BE2C (cell line): ENCODE measurements at regions not wholly inside any gene's neighbourhood (a gene's known extent, or its start where the extent isn't known, plus 50 kb on each side); places are given as distances from the start of the nearest gene placed in this dataset.

Experiments
- DNase-seq: peaks from one replicate; pipeline ENCODE4 v3.0.0-alpha.2; 2020
- H3K27me3 ChIP-seq: fragments of 250-450 bp; sonication (Bioruptor Pico); 2 replicates; pipeline ENCODE4 v1.5.1; 2020; ENCODE audit warnings: mild to moderate bottlenecking
- H3K36me3 ChIP-seq: fragments of 250-450 bp; sonication (Bioruptor Pico); 2 replicates; pipeline ENCODE4 v1.5.1; 2020; ENCODE audit warnings: mild to moderate bottlenecking
- H3K4me1 ChIP-seq: fragments of 250-450 bp; sonication (Bioruptor Pico); 2 replicates; pipeline ENCODE4 v1.5.1; 2020
- H3K4me3 ChIP-seq: 2 replicates; pipeline ENCODE4 v1.5.1; 2011; ENCODE audit warnings: low read depth, low read length
- H3K9me3 ChIP-seq: fragments of 250-450 bp; sonication (Bioruptor Pico); 2 replicates; pipeline ENCODE4 v1.5.1; 2020
- TF ChIP-seq, protein P1 (sequence below): IDR thresholded peaks from 2 replicates; pipeline ENCODE4 v1.5.1; 2012; ENCODE audit warnings: mild to moderate bottlenecking, low read depth, low read length

DNA sequence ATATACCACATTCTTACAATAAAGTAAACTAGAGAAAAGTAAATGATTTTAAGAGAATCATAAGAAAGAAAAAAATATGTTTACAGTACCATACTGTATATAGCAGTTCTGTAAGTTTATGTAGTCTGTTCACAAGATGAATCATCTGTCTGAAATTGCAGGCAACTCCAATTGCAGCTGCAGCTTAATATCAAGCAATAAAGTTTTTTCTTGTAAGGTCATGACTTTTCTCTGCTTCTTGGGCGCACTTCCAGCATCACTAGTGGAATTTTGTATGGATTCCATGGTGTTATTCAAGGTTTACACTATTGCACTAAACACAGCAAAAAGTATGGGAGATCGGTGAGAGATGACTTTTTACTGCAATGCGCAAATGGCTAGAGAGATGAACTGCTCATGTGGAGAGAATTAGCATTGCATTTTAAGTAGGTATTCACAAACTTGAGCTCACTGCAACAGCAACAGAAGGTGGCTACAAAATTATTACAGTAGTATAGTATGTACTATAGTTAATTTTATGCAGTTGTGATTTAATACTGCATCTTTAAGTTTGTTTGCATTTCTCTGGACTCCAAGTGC is 445.4 kb upstream of the OR4E1 start:
- Histone ChIP-seq H3K4me1 (no peaks in the 10 kb centered on the region), H3K27me3 (no peaks in the 10 kb centered on the region; the same call in 1 of the 2 replicates), H3K36me3 (no peaks in the 10 kb centered on the region), H3K9me3 (no peaks in the 10 kb centered on the region), H3K4me3 (no peak overlapping the region)
- no peak for DNase-seq
- TF ChIP-seq, protein P1, sequence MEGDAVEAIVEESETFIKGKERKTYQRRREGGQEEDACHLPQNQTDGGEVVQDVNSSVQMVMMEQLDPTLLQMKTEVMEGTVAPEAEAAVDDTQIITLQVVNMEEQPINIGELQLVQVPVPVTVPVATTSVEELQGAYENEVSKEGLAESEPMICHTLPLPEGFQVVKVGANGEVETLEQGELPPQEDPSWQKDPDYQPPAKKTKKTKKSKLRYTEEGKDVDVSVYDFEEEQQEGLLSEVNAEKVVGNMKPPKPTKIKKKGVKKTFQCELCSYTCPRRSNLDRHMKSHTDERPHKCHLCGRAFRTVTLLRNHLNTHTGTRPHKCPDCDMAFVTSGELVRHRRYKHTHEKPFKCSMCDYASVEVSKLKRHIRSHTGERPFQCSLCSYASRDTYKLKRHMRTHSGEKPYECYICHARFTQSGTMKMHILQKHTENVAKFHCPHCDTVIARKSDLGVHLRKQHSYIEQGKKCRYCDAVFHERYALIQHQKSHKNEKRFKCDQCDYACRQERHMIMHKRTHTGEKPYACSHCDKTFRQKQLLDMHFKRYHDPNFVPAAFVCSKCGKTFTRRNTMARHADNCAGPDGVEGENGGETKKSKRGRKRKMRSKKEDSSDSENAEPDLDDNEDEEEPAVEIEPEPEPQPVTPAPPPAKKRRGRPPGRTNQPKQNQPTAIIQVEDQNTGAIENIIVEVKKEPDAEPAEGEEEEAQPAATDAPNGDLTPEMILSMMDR = no peak

DNA sequence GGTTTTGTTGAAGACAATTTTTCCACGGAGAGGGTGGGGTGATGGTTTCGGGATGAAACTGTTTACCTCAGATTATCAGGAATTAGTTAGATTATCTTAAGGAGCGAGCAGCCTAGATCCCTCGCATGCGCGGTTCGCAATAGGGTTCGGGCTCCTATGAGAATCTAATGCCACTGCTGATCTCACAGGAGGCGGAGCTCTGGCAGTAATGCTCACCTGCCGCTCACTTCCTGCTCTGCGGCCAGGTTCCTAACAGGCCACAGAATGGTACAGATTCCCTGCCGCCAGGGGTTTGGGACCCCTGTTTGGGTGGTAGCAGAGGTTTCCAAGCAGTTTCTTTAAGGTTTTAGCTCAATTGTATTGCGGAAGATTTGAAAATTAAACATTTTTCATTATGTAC is 439.8 kb upstream of the OR4E1 start:
- Histone ChIP-seq H3K36me3 (no peaks in the 10 kb centered on the region), H3K4me1 (no peaks in the 10 kb centered on the region), H3K4me3 (no peak overlapping the region), H3K9me3 (no peaks in the 10 kb centered on the region), H3K27me3 (no peaks in the 10 kb centered on the region; the same call in 1 of the 2 replicates)
- DNase-seq = no peak
- TF ChIP-seq, protein P1 = no peak

DNA sequence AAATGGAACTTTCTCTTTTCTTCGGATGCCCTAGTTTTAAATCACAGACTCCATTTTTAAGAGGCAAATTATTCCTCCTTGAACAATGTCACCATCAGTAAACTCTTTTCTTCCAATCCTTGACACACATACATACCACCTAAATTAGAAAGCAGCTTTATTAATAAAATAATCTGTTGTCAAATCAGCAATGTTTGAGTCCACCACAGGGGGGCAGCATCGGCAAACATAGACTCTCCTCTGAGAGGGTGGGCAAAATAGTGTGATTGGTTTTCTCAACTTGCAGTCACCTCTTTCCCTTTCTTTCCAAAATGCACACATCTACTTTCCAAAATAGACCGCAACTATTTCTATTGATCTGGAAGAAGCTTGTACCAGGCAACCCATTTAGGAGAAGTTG is 438.4 kb upstream of the OR4E1 start:
- H3K4me1 ChIP-seq = no peaks in the 10 kb centered on the region
- peak; percentile 51 for DNase-seq
- no peaks in the 10 kb centered on the region; the same call in 1 of the 2 replicates for H3K27me3 ChIP-seq
- H3K9me3 ChIP-seq = no peaks in the 10 kb centered on the region
- TF ChIP-seq, protein P1 = peak; percentile 71
- H3K36me3 ChIP-seq = no peaks in the 10 kb centered on the region
- no peak overlapping the region for H3K4me3 ChIP-seq

DNA sequence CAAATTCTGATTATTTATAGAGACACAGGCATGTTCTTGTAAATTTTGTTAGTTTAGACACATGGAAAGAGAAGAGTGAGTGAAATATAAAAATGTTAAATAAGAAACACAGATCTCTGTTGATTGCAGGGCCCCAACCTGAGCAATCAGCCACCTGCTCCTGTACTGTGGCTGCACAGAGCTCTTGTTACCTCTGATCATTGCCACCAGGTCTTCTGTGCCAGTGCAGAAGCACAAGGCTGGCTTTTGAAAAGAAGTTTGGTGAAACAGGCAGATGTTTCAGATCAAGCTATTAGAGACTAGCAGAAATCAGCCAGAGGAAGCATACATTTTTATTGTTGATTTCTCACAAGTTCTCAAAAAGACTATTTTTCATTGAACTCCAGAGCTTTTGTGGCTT is 434.1 kb upstream of the OR4E1 start:
- TF ChIP-seq, protein P1 = no peak
- Histone ChIP-seq H3K4me3 (no peak overlapping the region), H3K4me1 (no peaks in the 10 kb centered on the region), H3K36me3 (no peaks in the 10 kb centered on the region), H3K9me3 (no peaks in the 10 kb centered on the region), H3K27me3 (no peaks in the 10 kb centered on the region)
- no peak for DNase-seq

DNA sequence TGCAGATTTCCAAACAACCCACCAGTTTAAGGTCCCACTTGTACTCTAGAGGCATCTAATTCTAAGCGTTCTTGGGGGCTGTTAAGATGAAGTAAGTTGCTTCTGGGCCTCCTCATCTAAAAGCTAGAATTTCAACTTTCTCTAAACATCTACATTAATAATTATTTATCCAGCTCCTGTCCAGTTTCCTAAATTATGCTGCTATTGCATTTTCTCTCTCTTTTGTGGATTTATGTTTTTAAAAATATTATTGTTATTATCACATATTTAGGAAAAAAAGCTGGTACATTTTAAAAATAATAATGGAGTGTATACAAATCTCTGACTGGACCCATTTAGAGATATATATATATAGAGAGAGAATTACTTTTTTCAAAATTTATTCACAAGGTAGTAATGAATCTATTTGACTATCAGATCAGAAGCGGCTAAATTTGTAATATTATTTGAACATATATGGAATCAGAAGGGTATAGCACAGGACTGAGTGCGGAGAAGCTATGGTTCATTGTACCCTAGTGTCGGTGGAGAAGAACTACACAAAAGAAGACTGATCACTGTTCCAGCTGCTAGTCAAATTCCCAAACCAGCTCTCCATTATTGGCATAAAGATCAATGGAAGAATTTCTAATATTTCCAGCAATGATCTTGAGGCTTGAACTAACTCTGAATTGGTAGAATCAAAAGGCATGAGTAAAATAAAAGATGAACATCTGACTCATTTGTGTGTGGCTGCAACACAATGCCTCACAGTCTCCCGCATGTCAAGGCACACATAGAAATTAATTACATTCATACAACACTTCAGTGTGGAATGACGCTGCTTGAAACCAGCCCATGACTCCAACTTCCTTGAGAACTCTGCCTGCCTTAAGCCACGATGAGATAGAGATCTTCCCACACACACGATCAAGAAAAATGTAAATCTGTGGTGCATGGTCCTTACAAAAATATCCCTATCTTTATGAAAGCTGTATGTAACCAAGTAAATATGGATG is 433.4 kb upstream of the OR4E1 start:
- Histone ChIP-seq H3K4me1 (no peaks in the 10 kb centered on the region), H3K4me3 (no peak overlapping the region), H3K9me3 (no peaks in the 10 kb centered on the region), H3K27me3 (no peaks in the 10 kb centered on the region), H3K36me3 (no peaks in the 10 kb centered on the region)
- TF ChIP-seq, protein P1 = peak; percentile 13; the same call in 1 of the 2 replicates
- no peak for DNase-seq

DNA sequence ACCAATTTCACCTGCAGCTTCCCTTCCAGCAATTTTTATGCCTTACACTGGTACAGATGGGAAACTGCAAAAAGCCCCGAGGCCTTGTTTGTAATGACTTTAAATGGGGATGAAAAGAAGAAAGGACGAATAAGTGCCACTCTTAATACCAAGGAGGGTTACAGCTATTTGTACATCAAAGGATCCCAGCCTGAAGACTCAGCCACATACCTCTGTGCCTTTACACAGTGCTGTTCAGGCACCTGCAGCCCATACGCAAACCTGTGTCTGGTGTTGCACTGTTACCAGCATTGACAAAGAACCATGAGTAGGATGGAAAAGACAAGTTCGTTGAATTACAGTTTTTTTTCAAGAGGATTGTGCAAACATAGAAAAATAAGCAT is 432.0 kb upstream of the OR4E1 start:
- Histone ChIP-seq H3K9me3 (no peaks in the 10 kb centered on the region), H3K36me3 (no peaks in the 10 kb centered on the region), H3K27me3 (no peaks in the 10 kb centered on the region), H3K4me3 (no peak overlapping the region), H3K4me1 (no peaks in the 10 kb centered on the region)
- TF ChIP-seq, protein P1 = no peak
- no peak for DNase-seq
